H54 (cell line): ENCODE measurements at regions not wholly inside any gene's neighbourhood (a gene's known extent, or its start where the extent isn't known, plus 50 kb on each side); places are given as distances from the start of the nearest gene placed in this dataset.

Experiments
- DNase-seq: peaks from one replicate; pipeline ENCODE4 v3.0.0; 2011; ENCODE audit warnings: low spot score, mixed read lengths; ENCODE audit not compliant: insufficient read length
- FAIRE-seq: peaks from 3 replicates; lab custom pipeline; 2011; peaks lifted over from hg19 to GRCh38; lab: Jason Lieb, UNC
- POLR2A ChIP-seq: IDR thresholded peaks from 2 replicates; pipeline ENCODE4 v1.6.1; 2011; ENCODE audit warnings: low read depth, mild to moderate bottlenecking, low read length

DNA sequence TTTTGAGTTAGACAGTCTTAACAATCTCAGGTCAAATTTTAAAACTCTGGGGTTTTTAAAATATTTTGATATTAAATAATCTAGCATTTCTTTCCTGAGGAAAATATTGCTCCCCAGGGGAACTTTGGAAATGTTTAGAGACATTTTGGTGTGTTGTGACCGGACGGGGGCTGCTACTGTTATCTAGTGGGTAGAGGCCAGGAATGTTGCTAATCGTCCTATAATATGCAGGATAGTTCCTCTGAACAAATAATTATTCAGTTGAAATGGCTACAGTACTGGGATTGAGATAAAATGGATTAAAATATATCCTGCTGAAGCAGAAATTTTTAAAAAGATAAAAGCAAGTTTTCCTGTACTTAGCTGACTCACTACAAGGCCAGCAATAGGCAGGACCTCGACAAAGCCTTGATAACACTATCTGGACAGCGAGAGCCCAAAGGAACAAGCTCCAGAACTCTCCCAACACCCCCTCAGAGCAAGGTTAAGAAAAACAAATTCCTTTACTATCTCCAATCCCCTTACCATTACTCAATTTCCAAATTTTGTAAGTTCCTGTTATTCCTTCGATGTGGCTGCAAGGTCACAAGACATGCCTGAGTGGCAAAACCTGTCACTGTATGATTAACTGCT lies 1407.4 kb downstream of the SUCLG1 start:
- no peak for FAIRE-seq
- no peak for TF ChIP-seq POLR2A
- no peak for DNase-seq

DNA sequence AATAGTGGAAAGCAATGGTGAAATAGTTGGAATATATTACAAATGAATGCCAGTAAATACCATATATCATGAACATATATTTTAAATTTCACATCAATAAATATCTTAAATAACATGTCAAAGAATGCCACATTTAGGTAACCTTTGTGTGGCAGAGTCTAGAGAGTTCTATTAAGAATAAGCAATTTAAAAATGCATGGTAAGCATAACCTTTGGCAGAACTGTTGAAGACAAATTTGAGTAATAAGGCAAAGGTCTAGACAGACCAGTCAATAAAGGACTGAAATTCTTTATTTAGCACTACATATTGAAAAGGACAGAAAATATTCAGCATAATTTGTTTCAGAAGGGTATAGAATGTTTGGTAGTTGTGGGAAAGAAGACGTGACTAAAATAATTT lies 1417.0 kb downstream of the SUCLG1 start:
- no peak for TF ChIP-seq POLR2A
- no peak for DNase-seq
- no peak for FAIRE-seq

DNA sequence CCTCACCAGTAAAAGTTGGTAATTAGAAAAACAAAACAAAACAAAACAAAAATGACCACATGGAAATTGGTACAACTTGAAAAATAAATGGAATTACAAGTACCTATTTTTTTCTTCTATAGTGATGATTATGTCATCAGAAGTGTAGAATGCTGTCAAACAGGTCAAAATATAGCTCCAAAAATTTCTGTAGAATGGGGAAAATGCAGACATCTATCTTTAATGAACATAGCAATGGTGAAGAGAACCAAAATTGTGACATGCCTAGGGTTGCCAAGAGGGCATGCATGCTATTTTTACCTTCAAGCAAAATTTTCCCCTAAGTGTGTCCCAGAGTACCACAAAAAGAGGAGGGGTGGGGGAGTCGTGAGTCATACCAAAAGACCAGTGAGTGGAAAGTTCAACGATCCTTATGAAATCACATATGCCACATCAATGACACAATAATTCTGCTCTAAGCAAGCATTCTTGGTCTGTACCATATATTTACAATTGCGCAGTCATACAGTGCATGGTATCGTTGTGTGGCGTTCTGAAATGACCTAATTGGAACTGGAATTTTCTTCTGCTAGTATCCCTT lies 1436.4 kb downstream of the SUCLG1 start:
- no peak for TF ChIP-seq POLR2A
- no peak for FAIRE-seq
- no peak for DNase-seq

DNA sequence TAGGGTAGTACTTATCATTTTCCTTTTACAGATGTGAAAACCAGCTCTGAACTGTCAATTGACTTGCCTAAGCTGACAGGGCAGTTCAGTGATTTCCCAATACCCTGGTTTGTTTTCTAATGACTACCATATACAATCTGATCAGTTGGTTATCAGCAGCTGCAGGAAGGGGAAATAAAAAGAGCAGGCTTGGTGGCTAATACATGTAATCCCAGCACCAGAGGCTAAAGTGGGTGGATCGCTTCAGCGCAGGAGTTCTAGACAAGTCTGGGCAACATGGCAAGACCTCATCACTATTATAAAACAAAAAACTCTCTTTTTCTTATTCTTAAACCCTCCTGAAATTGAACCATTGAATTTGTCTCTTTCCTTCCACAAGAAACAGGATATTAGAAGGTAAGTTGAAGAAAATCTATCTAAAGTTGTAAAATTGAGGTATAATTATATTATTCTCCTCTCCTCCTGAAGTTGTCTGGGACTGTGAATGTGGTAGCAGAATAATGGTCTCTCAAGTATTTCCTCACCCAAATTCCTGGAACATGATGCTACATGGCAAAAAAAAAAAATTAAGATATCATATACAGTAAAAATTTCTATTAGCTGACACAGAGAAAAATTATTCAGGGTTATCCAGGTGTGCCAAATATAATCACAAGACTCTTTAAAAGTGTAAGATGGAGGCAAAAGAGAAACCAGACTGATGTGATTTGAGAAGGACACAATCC lies 1441.6 kb downstream of the SUCLG1 start:
- no peak for FAIRE-seq
- DNase-seq, result no peak
- TF ChIP-seq POLR2A, result no peak

DNA sequence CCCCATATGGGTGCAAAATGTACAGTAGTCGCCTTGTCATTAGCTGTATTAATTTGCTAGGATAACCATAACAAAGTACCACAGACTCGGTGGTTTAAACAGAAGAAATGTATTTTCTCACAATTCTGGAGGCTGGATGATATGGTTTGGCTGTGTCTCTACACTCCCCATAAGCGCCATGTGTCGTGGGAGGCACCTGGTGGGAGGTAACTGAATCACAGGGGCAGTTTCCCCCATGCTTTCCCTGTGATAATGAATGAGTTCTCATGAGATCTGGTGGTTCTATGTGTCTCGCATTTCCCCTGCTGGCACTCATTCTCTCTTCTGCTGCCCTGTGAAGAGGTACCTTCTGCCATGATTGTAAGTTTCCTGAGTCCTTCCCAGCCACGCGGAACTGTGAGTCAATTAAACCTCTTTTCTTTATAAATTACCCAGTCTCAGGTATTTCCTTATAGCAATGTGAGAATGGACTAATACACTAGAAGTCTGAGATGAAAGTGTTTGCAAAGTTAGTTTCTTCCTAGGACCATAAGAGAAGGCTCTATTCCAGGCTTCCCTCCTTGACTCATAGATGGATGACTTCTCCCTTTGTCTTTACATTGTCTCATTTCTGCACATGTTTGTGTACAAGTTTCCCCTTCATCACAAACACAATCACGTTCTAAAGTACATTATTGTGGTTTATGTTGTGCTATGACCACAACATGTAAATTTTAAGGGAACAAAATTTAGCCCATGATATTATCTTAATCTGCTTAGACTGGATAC lies 1442.6 kb downstream of the SUCLG1 start:
- DNase-seq, result no peak
- no peak for FAIRE-seq
- TF ChIP-seq POLR2A, result no peak

DNA sequence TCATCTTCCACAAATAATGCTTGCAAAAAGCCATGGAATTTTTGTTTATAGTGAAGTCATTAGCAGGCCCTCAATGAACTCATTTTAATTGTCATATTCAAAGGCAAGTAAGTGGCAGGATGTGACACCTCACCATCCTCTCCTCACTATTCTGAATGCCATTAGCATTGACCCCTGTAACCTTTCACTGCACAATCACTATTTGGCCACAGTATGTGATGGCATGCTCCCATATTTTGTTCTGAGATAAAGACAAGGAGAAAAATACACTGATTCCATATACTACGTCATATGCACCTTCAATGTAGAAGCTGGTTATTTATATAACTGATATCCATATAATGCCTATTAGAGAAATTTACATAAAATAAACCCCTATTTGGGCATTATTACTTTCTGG lies 1443.2 kb downstream of the SUCLG1 start:
- FAIRE-seq, result no peak
- no peak for DNase-seq
- no peak for TF ChIP-seq POLR2A

DNA sequence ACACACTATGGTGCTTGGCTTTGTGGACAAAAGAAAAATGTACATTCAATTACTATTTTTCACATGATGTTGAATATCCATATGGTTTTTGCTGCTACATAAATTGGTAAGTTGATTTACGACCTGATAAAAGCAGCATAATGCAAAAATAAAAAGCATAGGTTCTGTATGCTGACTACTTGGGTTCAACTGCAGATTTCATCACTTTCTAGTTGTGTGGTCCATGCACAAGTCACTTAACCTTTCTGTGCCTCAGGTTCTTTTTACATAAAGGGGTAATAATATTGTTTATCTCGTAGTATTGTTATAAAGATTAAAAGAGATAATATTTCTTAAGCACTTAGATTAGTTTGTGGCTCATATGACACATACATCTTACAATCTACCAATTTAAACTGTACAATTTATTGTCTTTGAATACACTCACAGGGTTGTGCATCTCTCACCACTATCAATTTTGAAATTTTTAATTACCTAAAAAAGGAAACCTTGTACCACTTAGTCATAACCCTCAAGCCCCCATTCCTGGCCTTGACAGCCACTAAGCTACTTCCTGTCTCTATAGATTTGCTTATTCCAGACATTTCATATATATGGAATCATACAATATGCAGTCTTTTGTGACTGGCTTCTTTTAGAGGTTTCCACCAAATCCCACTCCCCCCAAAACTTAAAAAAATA lies 1443.9 kb downstream of the SUCLG1 start:
- no peak for DNase-seq
- TF ChIP-seq POLR2A, result no peak
- FAIRE-seq, result no peak

DNA sequence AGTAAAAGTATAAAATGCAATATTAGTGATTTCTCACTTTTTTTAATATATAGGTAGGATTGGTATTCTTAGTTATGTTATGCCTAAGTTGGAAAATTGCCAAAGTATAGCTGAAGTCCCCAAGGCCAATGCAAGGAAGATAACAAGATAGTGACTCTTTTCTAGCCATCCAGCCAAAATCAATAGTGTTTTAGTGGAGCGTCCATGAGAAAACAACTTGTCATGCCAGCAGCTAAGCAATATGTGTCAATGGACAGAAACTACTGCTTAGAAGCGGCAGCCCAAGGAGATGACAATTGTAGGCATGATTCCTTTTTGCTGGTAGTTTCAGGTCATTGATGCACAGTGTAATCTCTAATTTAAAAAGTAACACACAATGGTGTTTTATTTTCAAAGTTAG lies 1444.6 kb downstream of the SUCLG1 start:
- DNase-seq (no peak), FAIRE-seq (no peak)
- no peak for TF ChIP-seq POLR2A

DNA sequence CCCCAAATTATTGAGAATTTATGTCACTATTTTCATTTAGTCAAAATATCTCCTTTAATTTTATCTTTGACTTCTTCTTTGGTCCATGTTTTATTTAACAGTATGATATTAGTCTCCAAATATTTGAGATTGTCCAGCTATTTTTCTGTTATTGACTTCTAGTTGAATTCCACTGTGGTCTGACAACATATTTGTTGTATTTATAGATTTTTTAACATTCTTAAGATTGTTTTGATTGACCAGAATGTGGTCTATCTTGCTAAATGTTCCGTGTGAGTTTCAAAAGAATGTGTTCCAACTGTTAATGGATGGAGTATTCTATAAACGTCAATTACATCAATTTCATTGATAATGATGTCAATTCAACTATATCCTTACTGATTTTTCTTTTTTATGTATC lies 1452.1 kb downstream of the SUCLG1 start:
- no peak for TF ChIP-seq POLR2A
- DNase-seq, result no peak
- no peak for FAIRE-seq

DNA sequence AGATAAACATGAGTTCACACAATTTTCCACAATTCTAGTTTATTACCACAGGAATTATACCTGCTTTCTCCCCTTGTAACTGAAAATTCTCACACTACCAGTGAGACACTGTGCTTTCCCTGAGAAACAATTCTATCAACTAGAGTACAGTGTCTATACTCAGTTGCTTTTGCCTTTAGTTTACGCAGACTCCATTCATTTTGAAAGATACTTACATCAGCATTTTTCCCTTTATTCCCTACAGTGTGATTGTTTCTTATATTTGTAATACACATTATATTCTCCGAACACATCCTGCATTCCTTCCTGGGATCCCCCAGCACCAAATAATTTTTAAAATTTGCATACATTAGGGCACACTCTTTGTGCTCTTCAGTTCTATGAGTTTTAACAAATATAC lies 1455.5 kb downstream of the SUCLG1 start:
- no peak for FAIRE-seq

DNA sequence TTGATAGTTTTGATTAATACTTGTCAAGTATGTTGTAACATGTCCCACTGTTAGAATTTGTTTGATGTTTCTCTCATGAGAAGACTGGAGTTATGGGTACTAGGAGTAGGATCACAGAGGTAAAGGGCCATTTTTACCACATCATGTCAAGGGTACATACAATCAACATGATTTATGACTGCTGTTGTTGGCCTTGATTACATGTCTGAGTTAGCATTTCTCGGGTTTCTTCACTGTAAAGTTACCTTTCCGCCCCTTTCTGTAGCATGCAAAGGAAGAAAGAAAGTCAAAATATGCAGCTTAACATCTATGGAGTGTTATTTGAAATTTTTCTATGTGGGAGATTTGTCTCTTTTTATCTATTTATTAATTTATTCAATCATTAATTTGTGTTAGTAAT lies 1456.4 kb downstream of the SUCLG1 start:
- no peak for FAIRE-seq
- TF ChIP-seq POLR2A, result no peak
- DNase-seq, result no peak

More for the DNA sequence above, 1455.5 kb downstream of the SUCLG1 start:
- DNase-seq, result no peak
- no peak for TF ChIP-seq POLR2A

DNA sequence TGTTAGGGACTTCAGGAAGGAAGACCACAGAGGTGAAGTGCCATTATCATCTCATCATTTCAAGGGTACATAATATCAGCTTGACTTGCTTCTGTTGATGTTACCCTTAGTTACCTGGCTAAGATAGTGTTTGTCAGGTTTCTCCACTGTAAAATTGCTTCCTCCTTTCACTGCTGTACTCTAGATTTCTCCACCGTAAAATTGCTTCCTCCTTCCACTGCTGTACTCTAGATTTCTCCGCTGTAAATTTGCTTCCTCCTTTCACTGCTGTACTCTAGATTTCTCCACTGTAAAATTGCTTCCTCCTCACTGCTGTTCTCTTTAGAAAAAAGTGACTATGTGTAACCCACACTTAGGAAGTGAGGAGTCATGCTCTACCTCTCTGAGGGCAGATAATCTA lies 1460.3 kb downstream of the SUCLG1 start:
- TF ChIP-seq POLR2A, result no peak
- no peak for DNase-seq
- no peak for FAIRE-seq

DNA sequence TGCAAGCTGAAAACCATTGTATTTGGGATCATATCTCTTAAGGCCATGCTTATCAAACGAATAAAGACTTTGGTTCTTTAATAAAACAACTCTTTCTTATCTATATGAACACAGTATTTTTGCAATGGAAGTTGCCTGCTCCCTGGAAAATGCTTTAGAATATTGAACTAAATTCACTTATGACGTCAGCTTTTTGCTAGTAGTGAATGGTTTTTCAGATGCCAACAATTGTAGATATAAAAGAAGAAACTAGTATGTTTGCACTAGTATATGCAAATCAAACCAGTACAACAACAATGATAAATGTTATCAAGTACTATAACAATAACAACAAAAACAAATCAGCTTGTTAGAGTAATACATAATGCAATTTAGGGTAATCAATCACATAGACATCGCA lies 1462.9 kb downstream of the SUCLG1 start:
- no peak for TF ChIP-seq POLR2A
- no peak for FAIRE-seq
- DNase-seq, result no peak
